ENCODE measurements at regions not wholly inside any gene's neighbourhood (a gene's known extent, or its start where the extent isn't known, plus 50 kb on each side); places are given as distances from the start of the nearest gene placed in this dataset.

- 51 to 69% (median 58%) methylated on average over 4 of the region's 4 CpGs for WGBS, 4 donors
- TF ChIP-seq, protein P1, sequence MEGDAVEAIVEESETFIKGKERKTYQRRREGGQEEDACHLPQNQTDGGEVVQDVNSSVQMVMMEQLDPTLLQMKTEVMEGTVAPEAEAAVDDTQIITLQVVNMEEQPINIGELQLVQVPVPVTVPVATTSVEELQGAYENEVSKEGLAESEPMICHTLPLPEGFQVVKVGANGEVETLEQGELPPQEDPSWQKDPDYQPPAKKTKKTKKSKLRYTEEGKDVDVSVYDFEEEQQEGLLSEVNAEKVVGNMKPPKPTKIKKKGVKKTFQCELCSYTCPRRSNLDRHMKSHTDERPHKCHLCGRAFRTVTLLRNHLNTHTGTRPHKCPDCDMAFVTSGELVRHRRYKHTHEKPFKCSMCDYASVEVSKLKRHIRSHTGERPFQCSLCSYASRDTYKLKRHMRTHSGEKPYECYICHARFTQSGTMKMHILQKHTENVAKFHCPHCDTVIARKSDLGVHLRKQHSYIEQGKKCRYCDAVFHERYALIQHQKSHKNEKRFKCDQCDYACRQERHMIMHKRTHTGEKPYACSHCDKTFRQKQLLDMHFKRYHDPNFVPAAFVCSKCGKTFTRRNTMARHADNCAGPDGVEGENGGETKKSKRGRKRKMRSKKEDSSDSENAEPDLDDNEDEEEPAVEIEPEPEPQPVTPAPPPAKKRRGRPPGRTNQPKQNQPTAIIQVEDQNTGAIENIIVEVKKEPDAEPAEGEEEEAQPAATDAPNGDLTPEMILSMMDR (IDR thresholded peaks at IDR 0.05), result no peak
- no peak for TF ChIP-seq POLR2A (IDR thresholded peaks at IDR 0.05)
- DNase-seq, result no peak
- H3K27me3 ChIP-seq, result no peaks in the 10 kb centered on the region
- no peak overlapping the region for H3K4me3 ChIP-seq
- intact Hi-C loops (cut with DNase I), result loop anchor here in 1 of 2 donors (5.0 kb wide), 1 partner anchor 367 kb away; no protein-coding TSS in a partner anchor
- no peaks in the 10 kb centered on the region for H3K36me3 ChIP-seq (replicated peaks in 1 of 2)
- no peaks in the 10 kb centered on the region for H3K9me3 ChIP-seq (replicated peaks in 1 of 3)
- no peaks in the 10 kb centered on the region for H3K4me1 ChIP-seq (replicated peaks in 1 of 2)
- H3K27ac ChIP-seq, result no peak overlapping the region
These were observed 185.2 kb upstream of the DNAJC19 start for GRCh38 chr3:181174676-181175233.

DNA sequence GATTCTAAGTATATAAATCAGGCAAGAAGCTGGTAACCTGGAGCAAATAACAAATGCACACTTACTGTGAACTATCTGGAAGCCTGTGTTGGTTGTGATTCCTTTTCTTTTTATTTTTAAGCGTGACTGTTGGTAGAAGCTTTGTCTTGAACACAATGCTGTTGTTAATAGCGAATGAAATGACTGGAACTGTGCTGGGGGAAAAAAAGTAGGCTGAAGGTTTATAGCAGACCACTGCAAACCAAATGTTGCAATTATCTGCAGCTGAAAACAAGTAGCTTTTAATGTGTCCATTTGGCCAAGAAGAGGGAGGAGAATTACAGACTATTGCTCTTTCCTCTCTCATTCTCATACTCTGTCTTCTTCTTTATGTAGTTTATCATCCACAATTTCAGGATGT lies 184.5 kb upstream of the DNAJC19 start:
- DNase-seq, result no peak
- Histone ChIP-seq H3K9me3 (replicated peaks in 1 of 3) (no peaks in the 10 kb centered on the region), H3K4me1 (replicated peaks in 1 of 2) (no peaks in the 10 kb centered on the region), H3K27ac (no peak overlapping the region), H3K4me3 (no peak overlapping the region), H3K36me3 (replicated peaks in 1 of 2) (no peaks in the 10 kb centered on the region), H3K27me3 (no peaks in the 10 kb centered on the region)
- TF ChIP-seq, protein P1 (IDR thresholded peaks at IDR 0.05), result no peak
- TF ChIP-seq POLR2A (IDR thresholded peaks at IDR 0.05), result no peak
- WGBS, 4 donors, result 75 to 84% (median 78%) methylated on average over 2 of the region's 2 CpGs
- intact Hi-C loops (cut with DNase I), result loop anchor here in 1 of 2 donors (5.0 kb wide), 1 partner anchor 367 kb away; no protein-coding TSS in a partner anchor

- no peaks in the 10 kb centered on the region for H3K36me3 ChIP-seq (replicated peaks in 1 of 2)
- DNase-seq, result no peak
- H3K4me3 ChIP-seq, result no peak overlapping the region
- H3K9me3 ChIP-seq (replicated peaks in 1 of 3), result no peaks in the 10 kb centered on the region
- 46 to 61% (median 54%) methylated on average over 5 of the region's 5 CpGs for WGBS, 4 donors
- H3K4me1 ChIP-seq (replicated peaks in 1 of 2), result no peaks in the 10 kb centered on the region
- no peaks in the 10 kb centered on the region for H3K27me3 ChIP-seq
- intact Hi-C loops (cut with DNase I), result loop anchor here in 1 of 2 donors (5.0 kb wide), 1 partner anchor 366 kb away; no protein-coding TSS in a partner anchor
- TF ChIP-seq, protein P1 (IDR thresholded peaks at IDR 0.05), result no peak
- no peak for TF ChIP-seq POLR2A (IDR thresholded peaks at IDR 0.05)
- H3K27ac ChIP-seq, result no peak overlapping the region
These were observed 183.7 kb upstream of the DNAJC19 start for GRCh38 chr3:181173227-181173626.

DNA sequence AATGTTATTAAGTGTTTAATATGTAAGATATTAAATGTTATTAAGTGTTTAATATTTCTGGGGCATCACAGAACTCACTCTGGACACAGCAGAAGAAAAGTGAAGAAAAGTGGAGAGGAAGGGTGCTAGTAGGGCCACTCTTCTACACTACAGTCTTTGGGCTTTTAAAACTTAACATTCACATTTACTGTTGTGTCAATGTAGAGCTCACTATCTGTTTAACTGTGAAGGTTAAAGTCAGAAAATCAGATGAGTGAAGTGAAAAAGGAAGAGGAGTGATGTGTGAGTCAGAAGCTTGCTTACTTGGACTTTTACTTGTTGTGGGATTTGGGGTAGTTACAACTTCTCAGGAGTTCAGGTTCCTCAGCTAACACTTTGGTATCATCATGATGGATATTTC lies 145.3 kb upstream of the DNAJC19 start:
- Histone ChIP-seq H3K36me3 (replicated peaks in 1 of 2) (no peaks in the 10 kb centered on the region), H3K27me3 (no peaks in the 10 kb centered on the region), H3K27ac (no peak overlapping the region), H3K9me3 (replicated peaks in 1 of 3) (peaks cover 0 to 6% (median 0%) of the 10 kb centered on the region in 3 donors), H3K4me1 (replicated peaks in 1 of 2) (no peaks in the 10 kb centered on the region), H3K4me3 (no peak overlapping the region)
- TF ChIP-seq, protein P1 (IDR thresholded peaks at IDR 0.05), result no peak
- TF ChIP-seq POLR2A (IDR thresholded peaks at IDR 0.05), result no peak
- intact Hi-C loops (cut with DNase I), result no loop called here
- no peak for DNase-seq

Data from adrenal gland (tissue), 9 donors.